AG08396 (cell line): ENCODE measurements at regions not wholly inside any gene's neighbourhood (a gene's known extent, or its start where the extent isn't known, plus 50 kb on each side); places are given as distances from the start of the nearest gene placed in this dataset.
"Not testable (repeated sequence)": the region's sequence is repeated elsewhere in the genome, so short reads cannot be mapped to it uniquely, and the experiment has no call there.

ENCODE experiments used
- DNase-seq: peaks from one replicate; pipeline ENCODE4 v3.0.0; 2012; ENCODE audit warnings: low spot score, mixed read lengths

DNA sequence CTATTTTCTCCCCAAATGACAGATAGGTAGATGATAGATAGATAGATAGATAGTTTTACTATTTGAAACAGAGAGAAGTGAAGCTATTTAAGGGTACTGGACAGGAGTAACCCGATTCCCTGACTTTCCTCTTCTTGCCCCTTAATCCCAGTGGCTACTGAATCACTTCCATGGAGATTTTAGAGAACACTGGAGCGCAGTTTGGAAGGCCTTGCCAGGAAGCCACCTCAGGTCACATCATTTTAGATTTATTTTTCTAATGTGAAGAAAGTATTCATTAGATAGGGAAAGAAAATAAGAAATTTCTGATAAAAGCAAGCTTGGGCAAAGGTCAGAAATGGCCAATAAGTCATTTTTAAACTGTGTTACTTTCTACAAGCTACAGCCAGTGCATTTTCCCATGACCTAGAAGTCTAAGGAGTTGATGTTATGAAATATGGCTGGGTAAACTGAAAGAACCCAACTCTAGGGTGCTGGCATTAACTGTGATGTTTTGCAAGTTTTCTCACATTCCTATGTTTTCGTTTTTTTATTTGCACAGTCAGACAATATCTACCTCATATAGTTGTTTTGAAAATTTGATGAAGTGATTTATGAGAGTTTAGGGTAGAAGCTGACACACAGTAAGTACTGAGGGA, 544.7 kb upstream of the PTGER4 start:
- no peak for DNase-seq

DNA sequence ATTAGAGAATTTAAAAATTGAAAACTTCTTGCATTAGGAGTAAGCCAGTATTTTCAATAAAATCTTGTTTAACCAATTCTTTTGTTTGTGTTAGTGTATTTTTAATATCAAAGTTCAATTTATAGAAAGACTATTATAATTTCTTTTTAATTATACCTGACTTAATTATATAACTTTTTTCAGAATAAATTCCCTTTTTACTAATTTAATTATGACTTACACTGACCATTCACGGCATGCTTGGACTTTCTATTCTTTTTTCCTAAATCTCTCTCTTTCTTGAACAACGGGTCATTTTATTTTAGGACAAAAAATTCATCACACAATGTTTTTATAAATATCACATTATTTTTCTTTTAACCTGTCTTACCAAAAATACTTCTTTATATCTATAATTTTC, 555.3 kb upstream of the PTGER4 start:
- DNase-seq: no peak

DNA sequence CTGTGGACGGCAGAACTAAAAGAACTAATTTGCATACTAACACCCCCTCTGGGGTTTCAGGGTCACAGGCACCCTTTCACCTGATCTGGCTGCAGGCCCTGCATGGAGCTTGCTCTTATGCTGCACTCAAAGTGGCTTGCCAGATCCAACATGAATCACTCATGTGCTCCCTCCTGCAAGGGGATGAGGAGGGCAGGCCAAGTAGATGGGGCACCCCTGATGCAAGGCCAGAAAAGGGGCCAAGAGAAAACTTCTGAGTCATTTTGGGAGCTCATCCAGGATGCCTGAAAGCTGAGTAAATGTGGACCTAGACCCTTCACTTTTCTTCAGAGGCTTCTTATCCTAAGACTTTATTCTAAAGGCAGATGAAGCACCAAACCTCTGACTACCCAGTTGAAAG, 558.5 kb upstream of the PTGER4 start:
- no peak for DNase-seq

DNA sequence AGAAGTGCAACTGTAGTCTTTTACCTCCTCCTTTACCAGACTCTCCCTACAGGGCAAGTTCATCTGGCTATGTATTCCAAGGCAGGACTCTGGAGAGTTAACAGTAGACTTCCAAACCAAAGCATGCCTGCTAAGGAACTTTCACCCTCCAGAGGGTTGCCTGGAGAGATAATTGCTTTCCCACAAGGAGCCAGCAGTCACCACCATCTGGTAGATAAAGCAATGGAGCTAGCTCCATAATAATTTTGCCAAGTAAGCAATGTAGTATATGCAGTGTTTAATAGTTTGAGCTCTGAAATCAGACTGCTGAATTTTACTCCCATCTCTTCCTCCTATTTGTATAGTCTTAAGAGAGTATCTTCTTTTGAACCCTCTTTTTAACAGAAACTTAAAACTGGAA, 566.8 kb upstream of the PTGER4 start:
- no peak for DNase-seq

DNA sequence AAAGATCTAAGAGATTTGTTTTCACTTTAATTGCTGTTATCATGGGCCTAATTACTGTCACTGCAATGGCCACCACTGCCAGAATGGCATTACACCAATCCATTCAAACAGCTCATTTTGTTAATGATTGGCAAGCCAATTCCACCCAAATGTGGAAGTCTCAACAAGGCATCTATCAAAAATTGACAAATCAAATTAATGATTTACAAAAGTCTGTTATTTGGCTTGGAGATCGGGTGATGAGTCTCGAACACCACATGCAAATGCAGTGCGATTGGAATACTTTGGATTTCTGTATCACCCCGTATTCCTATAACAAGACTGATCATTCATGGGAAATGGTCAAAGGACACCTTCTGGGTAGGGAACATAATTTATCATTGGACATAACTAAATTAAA, 568.7 kb upstream of the PTGER4 start:
- DNase-seq: not testable (repeated sequence)

DNA sequence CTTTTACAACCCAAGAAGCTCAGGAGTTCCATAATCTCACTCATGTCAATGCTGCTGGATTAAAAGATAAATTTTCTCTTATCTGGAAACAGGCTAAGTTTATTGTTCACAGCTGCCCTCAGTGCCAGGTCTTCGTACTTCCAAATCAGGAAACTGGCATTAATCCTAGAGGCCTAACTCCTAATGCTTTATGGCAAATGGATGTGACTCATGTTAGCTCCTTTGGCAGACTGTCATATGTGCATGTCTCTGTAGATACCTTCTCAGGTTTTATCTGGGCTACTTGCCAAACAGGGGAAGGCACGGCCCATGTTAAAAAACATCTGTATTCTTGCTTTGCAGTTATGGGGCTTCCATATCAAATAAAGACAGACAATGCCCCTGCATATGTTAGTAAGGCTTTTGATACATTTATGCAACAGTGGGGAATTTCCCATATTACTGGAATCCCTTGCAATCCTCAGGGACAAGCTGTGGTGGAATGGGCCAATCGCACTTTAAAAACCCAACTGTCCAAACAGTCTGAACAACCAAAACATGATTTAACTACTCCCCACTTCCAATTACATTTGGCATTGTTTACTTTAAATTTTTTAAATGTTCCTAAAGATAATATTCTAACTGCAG, 570.8 kb upstream of the PTGER4 start:
- not testable (repeated sequence) for DNase-seq

DNA sequence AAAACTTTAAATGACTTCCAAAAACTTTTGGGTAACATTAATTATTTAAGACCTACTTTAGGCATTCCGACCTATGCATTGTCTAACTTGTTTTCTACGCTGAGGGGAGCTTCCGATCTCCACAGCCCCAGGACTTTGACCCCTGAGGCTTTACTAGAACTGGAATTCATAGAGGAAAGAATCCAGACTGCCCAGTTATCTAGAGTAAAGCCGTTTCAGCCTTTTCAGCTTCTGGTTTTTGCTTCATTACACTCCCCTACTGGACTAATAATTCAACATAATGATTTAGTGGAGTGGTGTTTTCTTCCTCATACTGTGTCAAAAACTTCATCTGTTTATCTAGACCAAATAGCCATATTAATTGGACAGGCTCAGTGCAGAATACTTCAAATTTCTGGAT, 571.9 kb upstream of the PTGER4 start:
- DNase-seq: not testable (repeated sequence)

DNA sequence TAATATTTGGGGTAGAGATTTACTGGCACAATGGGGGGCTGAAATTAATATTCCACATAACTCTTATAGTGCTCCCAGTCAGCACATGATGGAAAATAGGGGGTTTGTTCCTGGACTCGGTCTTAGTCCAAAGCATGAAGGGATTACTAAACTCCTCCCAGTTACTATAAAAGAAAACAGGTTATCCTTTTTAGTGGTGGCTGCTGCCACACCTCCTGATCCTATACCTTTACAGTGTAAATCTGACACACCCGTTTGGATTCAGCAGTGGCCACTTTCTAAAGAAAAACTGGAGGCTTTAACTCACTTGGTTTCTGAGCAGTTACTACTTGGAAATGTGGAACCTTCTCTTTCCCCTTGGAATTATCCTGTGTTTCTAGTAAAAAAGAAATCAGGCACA, 572.9 kb upstream of the PTGER4 start:
- no peak for DNase-seq

DNA sequence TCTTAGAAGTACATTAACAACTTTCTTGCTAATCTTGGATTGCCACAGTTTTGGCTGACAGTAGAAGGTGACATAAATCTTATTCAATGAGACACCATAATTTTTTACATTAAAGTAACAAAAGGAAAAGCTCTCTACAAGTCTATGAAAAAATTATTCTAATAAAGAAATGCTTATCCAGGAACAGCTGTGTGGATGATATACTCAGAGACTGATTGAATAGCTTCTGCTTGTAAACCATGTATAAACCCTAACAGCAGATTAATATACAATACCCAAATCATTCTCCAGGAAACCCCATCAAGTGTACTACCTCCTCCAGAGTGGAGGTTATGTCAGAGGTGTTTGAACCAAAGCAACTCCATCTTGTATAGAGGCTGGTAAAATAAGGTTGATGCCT, 581.4 kb upstream of the PTGER4 start:
- DNase-seq: no peak

DNA sequence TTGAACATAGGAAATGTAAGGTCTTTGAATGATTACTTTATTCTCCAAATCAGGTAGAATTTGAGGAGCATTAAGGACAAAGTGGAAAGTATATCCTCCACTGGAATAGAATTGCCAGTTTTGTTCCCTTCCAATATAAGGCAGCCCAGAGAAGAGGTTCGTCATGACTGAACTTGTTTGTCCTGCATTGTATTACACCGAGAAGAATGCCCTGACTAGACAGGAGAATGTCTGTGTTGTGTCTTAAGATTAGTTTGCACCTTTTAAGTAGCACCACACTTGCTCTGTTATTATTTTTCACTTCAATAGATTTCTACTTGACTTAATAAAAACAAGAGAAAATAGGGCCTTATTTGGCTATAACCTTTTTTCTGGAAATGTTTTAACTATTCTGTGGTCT, 586.2 kb upstream of the PTGER4 start:
- DNase-seq: no peak

DNA sequence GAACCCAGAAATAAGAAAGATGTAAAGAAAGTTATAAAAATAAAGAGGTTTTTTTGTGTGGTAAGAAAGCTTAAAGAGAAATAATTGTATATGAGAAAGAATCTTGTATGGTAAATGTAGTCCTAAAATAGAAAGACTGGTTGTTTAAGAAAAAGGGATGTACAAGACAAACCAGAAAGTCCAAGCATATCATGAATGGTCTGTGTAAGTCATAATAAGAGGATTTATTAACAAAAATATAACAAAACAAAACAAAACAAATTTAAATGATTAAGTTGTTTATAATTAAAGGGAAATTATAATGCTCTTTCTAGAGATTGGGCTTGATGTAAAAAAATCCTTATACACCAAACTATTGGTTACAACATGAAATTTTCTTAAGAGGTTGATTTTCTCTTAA, 590.4 kb upstream of the PTGER4 start:
- no peak for DNase-seq

DNA sequence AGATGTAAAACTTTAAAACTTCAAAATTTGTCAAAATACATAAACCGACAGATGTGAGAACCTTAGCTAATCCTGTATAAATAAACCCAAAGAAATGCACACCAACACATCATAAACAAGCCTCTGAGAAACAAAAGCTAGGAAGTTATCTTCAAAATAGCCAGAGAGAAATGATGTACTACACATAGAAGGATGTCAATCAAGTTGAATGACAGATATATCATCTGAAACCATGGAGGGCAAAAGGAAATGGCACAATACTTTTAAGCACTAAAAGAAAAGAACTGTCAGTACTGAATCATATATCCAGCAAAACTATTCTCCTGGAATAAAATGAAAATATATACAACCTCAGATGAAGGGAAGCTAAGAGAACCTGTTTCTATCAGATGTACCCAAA, 595.1 kb upstream of the PTGER4 start:
- DNase-seq: no peak

DNA sequence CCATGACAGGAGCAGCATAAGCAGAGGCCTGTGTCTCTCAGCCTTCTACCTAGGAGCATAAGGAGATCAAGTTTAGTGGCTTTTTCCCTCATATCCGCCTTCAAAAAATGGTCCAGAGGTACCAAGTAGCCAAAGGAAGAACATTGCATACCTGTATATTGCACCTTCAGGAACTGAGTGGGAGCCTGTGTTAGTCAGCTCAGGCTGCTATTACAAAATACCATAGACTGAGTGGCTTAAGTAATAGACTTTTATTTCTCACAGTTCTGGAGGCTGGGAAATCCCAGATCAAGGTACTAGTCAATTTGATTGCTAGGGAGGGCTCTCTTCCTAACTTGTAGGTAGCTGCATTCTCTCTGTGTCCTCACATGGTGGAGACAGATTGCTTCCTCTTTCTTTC, 597.4 kb upstream of the PTGER4 start:
- DNase-seq: no peak

DNA sequence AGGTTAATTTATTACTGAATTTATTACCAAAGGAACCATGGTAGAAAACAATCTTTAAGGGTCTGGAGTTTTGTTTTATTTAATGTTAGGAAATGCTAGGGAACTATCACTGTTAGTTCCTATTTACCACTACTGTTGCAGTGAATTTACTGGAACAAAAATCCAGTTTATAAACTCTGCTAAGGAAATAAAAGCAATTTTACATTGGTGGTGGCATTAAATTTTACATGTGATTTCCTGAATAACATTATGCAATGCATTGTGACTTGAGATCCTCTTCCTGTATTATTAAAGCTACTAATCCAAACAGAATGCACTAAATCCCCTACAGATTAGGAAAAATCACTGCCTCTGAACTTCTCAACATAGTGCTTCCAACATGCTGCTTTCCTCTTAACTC, 599.5 kb upstream of the PTGER4 start:
- no peak for DNase-seq

DNA sequence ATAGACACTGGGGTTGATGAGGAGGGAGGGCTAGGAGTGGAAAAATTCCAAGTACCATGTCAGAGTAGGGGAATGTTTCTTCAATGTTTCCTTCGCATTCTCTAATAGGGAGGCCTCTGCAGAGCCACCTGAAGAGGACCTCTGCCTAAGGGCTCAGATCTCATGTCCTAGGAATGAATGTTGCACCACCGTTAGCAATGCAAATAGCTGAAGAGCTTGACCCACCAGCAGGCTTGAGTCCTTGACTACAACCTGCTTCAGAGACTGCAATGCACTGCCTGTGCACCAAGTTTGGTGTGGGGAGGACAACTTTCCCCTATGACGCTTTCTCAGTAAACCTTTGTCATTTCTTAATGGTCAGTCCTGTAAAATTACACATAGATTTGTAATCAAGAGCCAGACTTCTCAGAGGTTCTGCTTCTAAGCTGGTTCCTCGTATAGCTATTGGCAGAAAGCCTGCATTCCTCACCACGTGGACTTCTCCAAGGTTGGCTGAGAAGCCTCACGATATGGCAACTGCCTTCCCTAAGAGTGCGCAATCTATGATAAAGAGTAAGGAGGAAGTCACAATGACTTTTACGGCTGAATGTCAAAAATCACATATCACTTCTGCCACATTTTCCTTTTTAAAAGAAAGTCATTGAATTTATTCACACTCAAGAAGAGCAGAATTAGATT, 600.7 kb upstream of the PTGER4 start:
- no peak for DNase-seq

DNA sequence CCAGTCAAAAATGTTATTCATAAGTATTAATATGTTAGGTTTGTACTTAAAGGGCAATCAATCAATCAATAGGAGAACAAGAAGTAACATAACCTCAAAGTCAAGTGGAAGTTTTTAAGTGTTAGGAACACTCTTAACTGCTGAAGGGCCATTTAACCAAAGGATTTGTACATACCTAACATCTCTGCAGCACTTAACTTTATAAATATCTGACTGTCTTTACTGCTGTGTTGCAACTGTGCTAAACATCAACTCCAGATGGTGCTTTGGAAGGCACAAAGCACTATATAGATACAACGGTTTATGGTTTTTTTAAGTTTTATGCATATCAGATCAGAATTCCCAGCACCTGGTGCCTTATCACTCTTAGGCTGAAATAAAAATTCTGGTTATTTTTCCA, 604.9 kb upstream of the PTGER4 start:
- no peak for DNase-seq

DNA sequence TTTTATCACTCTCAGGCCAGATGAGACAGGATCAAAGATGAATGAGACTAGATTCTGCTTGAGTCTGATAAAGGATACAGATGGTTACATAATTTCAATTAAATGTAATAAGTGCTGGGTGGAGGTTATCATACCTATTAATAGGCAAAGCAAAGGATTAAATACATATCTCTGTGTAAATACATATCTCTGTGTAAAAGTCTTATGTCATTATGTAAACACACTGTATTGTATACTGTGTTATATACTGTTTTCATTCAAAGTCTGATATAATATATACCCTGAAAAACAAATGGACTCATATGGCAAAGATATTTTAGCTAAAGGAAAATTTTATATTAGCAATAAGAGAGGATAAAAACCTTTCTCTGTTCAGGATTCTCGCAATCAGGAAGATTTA, 605.8 kb upstream of the PTGER4 start:
- no peak for DNase-seq

DNA sequence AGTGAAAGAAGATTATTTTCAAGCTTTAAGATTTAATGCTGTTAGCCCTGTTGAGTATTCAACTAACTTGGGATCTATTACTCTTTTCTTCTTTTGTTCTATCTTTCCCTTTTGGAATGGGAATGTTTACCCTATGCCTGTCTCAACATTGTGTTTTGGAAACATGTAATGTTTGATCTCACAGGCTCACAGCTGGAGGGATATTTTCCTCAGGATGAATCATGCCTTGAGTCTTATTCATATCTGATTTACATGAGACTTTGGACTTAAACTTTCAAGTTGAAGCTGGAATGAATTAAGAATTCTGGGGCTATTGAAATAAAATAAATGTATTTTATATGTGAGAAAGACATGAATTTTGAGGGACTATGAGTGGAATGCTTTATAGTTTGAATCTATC, 607.8 kb upstream of the PTGER4 start:
- DNase-seq: no peak

DNA sequence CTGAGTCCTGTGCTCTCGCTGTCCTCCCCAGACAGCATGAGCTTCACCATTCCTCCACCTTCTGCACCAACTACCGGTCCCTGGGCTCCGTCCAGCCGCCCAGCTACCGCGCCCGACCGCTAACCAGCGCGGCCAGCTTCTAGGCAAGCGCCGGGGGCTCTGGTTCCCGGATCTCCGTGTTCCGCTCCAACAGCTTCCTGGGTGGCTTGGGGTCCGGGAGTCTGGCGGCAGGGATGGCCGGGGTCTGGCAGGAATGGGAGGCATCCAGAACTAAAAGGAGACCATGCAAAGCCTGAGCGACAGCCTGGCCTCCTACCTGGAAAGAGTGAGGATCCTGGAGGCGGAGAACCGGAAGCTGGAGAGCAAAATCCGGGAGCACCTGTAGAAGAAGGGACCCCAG, 613.1 kb upstream of the PTGER4 start:
- DNase-seq: no peak

DNA sequence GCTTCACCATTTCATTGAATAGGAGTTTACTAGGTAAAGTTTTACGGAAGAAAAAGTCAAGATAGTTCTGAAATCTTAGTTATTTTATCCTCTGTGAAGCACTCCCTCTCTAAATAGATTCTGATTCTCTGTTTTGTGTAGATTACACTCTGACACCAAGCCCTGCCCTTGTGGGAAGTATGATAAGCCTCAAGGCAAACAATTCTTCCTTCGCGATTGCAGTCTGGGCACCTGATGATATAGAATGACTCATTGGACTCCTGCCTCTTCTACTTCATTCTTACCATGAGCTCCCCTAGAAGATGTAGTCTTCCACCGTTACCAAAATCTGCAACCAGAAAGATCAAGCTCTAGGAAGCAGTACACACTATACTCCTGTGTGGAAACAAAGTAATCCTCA, 626.9 kb upstream of the PTGER4 start:
- no peak for DNase-seq

DNA sequence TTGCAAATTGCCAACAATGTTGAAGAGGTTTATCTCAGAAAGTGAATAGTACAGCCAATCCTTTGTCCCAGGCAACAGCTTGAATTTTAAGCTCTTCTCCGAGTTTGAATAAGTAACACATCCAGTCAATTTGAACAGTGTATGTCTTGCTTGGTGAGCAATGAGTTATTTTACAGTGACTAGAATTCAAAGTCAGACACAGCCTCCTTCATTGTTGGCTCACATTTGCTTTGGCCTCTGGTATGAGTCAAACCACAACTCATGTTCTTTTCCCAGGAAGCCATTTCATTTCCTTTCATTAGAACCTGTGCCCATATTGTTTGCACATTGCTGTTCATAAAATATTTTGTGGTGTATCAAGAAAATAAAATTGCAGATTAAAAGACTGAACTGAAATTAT, 622.0 kb upstream of the DAB2 start:
- DNase-seq: peak; percentile 20

DNA sequence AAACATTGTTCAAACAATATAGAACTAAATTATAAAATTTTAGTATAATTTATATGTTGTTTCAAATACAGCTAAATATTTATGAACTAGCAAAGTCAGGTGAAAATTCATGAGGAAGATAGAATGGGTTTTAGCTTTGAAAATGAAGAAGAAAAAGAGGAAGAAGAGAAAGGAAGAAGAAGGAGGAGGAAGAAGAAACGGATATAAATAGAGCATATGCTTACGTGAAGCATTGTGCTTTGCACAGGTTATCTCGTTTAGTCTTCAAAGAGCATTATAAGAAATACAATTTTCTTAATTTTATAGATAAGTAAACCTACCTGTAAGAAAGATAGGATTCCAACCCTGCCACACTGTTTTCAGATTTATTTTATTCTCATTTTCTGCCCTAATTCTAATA, 620.6 kb upstream of the DAB2 start:
- DNase-seq: no peak

DNA sequence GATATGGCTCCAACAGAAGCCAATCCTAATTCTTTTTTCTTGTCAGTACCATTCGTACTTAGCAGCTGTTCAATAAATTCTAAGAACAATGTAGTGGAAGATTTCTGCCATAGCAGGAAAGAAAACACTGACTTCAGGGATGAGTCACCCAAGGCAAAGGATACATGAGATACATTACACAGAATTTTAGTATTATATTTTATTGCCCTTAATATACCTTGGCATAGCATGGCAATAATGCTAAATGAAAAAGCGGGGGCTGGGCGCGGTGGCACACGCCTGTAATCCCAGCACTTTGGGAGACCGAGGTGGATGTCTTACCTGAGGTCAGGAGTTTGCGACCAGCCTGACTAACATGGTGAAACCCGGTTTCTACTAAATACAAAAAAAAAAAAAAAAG, 619.1 kb upstream of the DAB2 start:
- DNase-seq: no peak

DNA sequence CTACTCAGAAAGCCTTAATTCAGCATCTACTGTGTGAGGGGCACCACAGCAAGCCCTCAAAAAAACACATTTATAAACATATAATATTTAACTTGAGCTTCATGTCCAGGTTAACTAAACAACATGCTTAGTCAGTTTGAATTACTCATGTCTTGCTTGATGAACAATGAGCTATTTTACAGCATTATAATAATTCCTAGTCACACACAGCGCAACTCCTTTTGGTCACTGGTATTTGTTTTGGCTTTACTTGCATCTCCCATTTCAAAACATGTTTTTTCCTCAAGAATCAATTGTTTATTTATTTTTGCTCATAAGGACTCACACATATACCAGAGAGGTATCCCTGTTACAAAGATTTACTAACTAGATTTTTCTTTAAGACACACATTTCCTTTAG, 616.7 kb upstream of the DAB2 start:
- DNase-seq: no peak
